ENCODE measurements at regions not wholly inside any gene's neighbourhood (a gene's known extent, or its start where the extent isn't known, plus 50 kb on each side); places are given as distances from the start of the nearest gene placed in this dataset.

DNA sequence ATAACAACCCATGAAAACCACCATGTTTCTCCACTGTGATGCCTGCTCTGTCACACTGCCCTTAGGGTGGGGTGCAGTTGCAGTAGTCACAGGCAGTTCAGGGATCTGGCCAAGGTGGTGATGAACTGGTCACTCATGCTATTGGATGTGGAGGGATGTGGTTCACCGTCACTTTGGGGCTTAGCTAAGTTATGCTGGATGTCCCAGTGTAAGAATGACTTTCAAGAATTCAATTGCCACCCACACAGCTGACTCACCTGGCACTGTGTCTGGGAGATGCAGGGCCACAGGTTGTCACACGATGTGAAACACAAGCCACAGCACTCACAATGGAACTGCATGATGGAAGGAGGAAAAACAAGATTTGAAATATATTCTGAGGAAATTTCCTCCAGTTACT, 146.1 kb upstream of the CTNNB1 start:
- no peaks in the 10 kb centered on the region for H3K36me3 ChIP-seq (ENCODE audit: control insufficient read depth, insufficient read depth, low read length)
- no peak overlapping the region for H3K9ac ChIP-seq (ENCODE audit: low read length)
- no peaks in the 10 kb centered on the region for H3K27me3 ChIP-seq (ENCODE audit: control insufficient read depth, insufficient read depth, low read length)
- no peaks in the 10 kb centered on the region for H3K4me1 ChIP-seq (ENCODE audit: control insufficient read depth, insufficient read depth, low read length)
- H3K4me3 ChIP-seq (ENCODE audit: low read length) = no peak overlapping the region
- H3K9me3 ChIP-seq (ENCODE audit: control insufficient read depth, low read length) = no peaks in the 10 kb centered on the region

DNA sequence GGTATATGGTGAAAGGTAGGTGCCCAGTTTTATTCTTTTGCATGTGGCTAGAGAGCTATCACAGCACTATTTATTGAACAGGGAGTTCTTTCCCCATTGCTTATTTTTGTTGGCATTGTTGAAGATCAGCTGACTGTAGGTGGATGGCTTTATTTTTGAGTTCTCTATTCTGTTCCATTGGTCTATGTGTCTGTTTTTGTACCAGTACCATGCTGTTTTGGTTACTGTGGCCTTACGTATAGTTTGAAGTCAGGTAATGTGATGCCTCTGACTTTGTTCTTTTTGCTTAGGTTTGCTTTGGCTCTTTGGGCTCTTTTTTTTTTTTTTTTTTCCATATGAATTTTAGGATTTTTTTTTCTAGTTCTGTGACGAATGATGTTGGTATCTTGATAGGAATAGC, 139.2 kb upstream of the CTNNB1 start:
- Histone ChIP-seq H3K9ac (ENCODE audit: low read length) (no peak overlapping the region), H3K9me3 (ENCODE audit: control insufficient read depth, low read length) (no peaks in the 10 kb centered on the region), H3K36me3 (ENCODE audit: control insufficient read depth, insufficient read depth, low read length) (no peaks in the 10 kb centered on the region), H3K4me1 (ENCODE audit: control insufficient read depth, insufficient read depth, low read length) (no peaks in the 10 kb centered on the region), H3K4me3 (ENCODE audit: low read length) (no peak overlapping the region), H3K27me3 (ENCODE audit: control insufficient read depth, insufficient read depth, low read length) (no peaks in the 10 kb centered on the region)

DNA sequence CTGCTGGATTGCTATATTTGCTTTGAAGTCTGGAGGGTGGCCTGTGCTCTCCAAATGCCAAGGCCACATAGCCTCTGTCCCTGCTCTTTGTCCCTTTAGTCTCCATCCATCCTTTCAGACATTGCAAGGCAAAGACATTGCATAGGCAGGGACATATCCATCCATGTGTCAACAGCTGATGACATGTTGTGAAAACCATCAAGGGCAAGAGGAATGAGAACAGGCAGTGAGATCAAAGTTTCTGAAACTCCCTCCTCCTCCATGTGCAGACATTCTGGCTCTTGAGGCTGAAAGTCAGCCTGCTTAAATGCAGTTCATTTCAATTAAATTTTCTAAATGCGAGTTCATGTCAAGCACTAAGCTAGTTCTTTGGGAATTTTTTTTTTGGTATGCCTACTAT, 135.2 kb upstream of the CTNNB1 start:
- H3K9ac ChIP-seq (ENCODE audit: low read length) = no peak overlapping the region
- H3K4me1 ChIP-seq (ENCODE audit: control insufficient read depth, insufficient read depth, low read length) = no peaks in the 10 kb centered on the region
- H3K9me3 ChIP-seq (ENCODE audit: control insufficient read depth, low read length) = no peaks in the 10 kb centered on the region
- H3K36me3 ChIP-seq (ENCODE audit: control insufficient read depth, insufficient read depth, low read length) = no peaks in the 10 kb centered on the region
- no peak overlapping the region for H3K4me3 ChIP-seq (ENCODE audit: low read length)
- H3K27me3 ChIP-seq (ENCODE audit: control insufficient read depth, insufficient read depth, low read length) = no peaks in the 10 kb centered on the region

DNA sequence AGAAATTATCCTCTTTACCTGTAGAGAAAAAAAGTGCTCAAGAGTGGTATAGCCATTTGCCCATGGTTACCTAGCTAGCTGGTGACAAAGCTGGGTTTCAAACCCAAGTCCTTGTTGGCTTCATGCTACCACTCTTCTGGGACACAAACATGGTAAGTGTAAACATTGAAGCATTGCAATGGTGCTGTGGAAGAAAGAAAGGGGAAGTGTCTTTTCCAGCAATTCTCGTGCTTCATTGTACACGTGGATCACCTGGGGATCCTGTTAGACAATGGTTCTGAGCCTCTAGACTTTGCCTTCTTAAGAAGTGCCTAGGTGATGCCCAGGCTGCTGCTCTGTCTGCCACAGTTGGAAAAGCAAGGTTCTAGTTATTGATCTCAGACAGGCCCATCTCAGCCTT, 134.8 kb upstream of the CTNNB1 start:
- no peaks in the 10 kb centered on the region for H3K36me3 ChIP-seq (ENCODE audit: control insufficient read depth, insufficient read depth, low read length)
- no peak overlapping the region for H3K4me3 ChIP-seq (ENCODE audit: low read length)
- H3K4me1 ChIP-seq (ENCODE audit: control insufficient read depth, insufficient read depth, low read length) = no peaks in the 10 kb centered on the region
- no peaks in the 10 kb centered on the region for H3K9me3 ChIP-seq (ENCODE audit: control insufficient read depth, low read length)
- no peaks in the 10 kb centered on the region for H3K27me3 ChIP-seq (ENCODE audit: control insufficient read depth, insufficient read depth, low read length)
- no peak overlapping the region for H3K9ac ChIP-seq (ENCODE audit: low read length)

DNA sequence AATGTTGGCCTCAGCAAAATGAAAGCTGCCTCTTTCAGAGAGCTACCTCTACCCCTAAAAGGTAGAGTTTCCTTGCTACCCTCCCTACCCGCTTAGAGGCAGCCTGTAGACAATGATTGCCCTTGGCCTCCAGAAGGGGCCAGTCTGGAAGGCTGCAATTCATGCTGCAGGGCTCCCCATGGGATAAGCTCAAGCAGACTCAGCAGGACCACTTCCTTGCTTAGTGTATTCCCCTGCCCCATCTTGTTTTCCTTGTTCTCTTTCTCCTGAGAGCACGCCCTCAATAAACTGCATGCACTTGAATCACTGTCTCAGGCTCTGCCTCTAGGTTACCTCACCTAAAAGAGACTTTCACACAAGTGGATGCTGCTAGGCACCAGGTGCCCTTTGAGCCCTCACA, 134.0 kb upstream of the CTNNB1 start:
- no peak overlapping the region for H3K9ac ChIP-seq (ENCODE audit: low read length)
- no peaks in the 10 kb centered on the region for H3K27me3 ChIP-seq (ENCODE audit: control insufficient read depth, insufficient read depth, low read length)
- H3K36me3 ChIP-seq (ENCODE audit: control insufficient read depth, insufficient read depth, low read length) = no peaks in the 10 kb centered on the region
- H3K4me3 ChIP-seq (ENCODE audit: low read length) = no peak overlapping the region
- H3K4me1 ChIP-seq (ENCODE audit: control insufficient read depth, insufficient read depth, low read length) = no peaks in the 10 kb centered on the region
- H3K9me3 ChIP-seq (ENCODE audit: control insufficient read depth, low read length) = no peaks in the 10 kb centered on the region

DNA sequence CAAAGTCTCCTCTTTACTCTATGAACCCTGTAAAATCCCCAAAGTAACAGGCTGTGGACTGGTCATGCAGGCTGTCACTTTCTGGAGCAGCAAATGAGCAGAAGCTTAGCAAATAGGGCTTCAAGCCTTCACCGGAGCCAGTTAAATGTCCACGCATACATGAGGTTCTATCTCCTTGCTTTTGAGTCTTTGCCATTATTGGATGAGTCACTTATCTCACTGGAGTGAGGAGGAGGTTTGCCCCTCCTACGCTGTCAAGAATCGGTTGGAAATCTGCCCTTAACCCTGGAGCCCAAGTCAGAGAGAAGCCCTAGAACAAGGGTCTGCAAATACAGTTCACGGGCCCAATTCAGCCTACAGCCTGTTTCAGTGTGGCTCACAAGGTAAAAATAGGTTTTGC, 126.1 kb upstream of the CTNNB1 start:
- no peaks in the 10 kb centered on the region for H3K27me3 ChIP-seq (ENCODE audit: control insufficient read depth, insufficient read depth, low read length)
- no peak overlapping the region for H3K9ac ChIP-seq (ENCODE audit: low read length)
- no peaks in the 10 kb centered on the region for H3K36me3 ChIP-seq (ENCODE audit: control insufficient read depth, insufficient read depth, low read length)
- no peaks in the 10 kb centered on the region for H3K4me1 ChIP-seq (ENCODE audit: control insufficient read depth, insufficient read depth, low read length)
- no peak overlapping the region for H3K4me3 ChIP-seq (ENCODE audit: low read length)
- no peaks in the 10 kb centered on the region for H3K9me3 ChIP-seq (ENCODE audit: control insufficient read depth, low read length)

DNA sequence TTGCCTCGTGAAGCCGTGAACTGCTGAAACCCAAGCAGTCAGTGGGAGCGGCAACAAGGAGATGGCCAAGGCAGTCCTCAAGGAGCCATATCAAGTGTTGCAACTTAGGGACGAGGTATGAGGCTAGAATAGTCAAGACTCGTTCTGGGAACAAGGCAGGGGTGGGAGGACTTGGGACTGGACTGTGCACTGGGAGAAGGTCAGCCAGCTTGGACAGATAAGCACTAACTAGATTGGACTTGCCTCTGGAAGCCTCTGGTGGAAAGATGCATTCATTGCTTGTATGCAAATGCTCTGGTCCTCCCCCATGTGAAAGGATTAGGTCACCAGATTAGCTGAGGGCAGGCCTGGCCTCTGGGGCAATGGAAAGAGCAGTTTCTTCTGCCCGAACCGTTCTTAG, 123.3 kb upstream of the CTNNB1 start:
- Histone ChIP-seq H3K4me1 (ENCODE audit: control insufficient read depth, insufficient read depth, low read length) (no peaks in the 10 kb centered on the region), H3K36me3 (ENCODE audit: control insufficient read depth, insufficient read depth, low read length) (no peaks in the 10 kb centered on the region), H3K4me3 (ENCODE audit: low read length) (no peak overlapping the region), H3K9me3 (ENCODE audit: control insufficient read depth, low read length) (no peaks in the 10 kb centered on the region), H3K9ac (ENCODE audit: low read length) (no peak overlapping the region), H3K27me3 (ENCODE audit: control insufficient read depth, insufficient read depth, low read length) (no peaks in the 10 kb centered on the region)

DNA sequence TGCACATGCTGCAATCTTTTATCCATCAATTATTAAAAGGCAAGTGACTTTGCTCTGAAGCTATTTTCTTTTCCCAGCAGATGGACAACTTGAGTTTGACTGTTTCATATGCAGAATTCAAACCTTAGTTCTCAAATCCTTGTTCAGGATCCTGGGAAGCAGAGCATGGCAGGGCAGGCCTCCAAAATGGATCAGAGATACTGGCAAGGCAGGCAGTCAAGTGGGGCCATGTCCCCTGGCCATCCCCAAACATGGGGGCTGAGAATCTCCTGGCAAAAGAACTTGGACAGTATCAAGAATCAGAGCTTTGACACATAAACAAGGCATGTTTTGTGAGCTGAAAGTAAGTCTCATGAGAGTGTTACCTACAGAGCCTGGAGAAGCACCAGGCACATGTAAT, 122.9 kb upstream of the CTNNB1 start:
- Histone ChIP-seq H3K9me3 (ENCODE audit: control insufficient read depth, low read length) (no peaks in the 10 kb centered on the region), H3K4me3 (ENCODE audit: low read length) (no peak overlapping the region), H3K36me3 (ENCODE audit: control insufficient read depth, insufficient read depth, low read length) (no peaks in the 10 kb centered on the region), H3K4me1 (ENCODE audit: control insufficient read depth, insufficient read depth, low read length) (no peaks in the 10 kb centered on the region), H3K27me3 (ENCODE audit: control insufficient read depth, insufficient read depth, low read length) (no peaks in the 10 kb centered on the region), H3K9ac (ENCODE audit: low read length) (no peak overlapping the region)

DNA sequence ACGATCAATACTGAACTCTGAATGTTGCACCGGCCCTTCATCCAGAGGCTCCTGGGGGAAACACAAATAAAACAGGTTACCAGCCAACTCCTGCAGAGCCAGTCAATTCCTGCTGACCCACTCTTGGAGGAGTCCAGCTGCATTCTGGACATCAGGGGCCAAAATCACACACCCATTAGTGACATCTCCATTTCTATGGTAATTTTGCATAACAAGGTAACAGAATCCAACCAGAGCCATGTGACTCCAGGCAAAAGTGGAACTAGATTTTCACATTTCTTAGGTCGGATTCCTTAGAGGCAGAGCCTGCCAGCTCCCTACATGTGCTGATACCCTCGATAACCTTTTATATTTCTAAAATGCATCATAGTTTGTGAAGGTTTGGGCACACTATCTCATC, 119.2 kb upstream of the CTNNB1 start:
- no peaks in the 10 kb centered on the region for H3K36me3 ChIP-seq (ENCODE audit: control insufficient read depth, insufficient read depth, low read length)
- no peak overlapping the region for H3K4me3 ChIP-seq (ENCODE audit: low read length)
- H3K9ac ChIP-seq (ENCODE audit: low read length) = no peak overlapping the region
- H3K4me1 ChIP-seq (ENCODE audit: control insufficient read depth, insufficient read depth, low read length) = no peaks in the 10 kb centered on the region
- no peaks in the 10 kb centered on the region for H3K27me3 ChIP-seq (ENCODE audit: control insufficient read depth, insufficient read depth, low read length)
- H3K9me3 ChIP-seq (ENCODE audit: control insufficient read depth, low read length) = no peaks in the 10 kb centered on the region

DNA sequence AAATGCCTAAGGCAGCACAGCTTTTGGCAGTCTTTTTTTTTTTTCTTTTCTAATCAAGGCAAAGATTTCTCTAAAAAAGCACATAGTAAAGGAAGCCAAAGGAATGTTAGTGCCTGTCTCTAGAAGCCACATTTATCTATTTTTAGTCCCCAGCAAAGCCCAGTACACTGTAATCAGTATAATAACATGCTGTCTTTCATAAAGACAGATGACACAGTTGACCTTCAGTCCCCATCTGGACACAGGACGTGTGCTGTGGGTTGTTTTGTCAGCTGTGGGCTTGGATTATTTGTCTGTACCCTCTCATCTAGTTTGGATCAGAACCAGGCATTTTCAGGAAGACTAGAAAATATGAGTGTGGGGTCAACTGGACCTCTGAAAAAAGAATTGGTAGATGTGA, 110.4 kb upstream of the CTNNB1 start:
- no peaks in the 10 kb centered on the region for H3K4me1 ChIP-seq (ENCODE audit: control insufficient read depth, insufficient read depth, low read length)
- no peak overlapping the region for H3K9ac ChIP-seq (ENCODE audit: low read length)
- H3K9me3 ChIP-seq (ENCODE audit: control insufficient read depth, low read length) = no peaks in the 10 kb centered on the region
- no peaks in the 10 kb centered on the region for H3K27me3 ChIP-seq (ENCODE audit: control insufficient read depth, insufficient read depth, low read length)
- H3K4me3 ChIP-seq (ENCODE audit: low read length) = no peak overlapping the region
- no peaks in the 10 kb centered on the region for H3K36me3 ChIP-seq (ENCODE audit: control insufficient read depth, insufficient read depth, low read length)

DNA sequence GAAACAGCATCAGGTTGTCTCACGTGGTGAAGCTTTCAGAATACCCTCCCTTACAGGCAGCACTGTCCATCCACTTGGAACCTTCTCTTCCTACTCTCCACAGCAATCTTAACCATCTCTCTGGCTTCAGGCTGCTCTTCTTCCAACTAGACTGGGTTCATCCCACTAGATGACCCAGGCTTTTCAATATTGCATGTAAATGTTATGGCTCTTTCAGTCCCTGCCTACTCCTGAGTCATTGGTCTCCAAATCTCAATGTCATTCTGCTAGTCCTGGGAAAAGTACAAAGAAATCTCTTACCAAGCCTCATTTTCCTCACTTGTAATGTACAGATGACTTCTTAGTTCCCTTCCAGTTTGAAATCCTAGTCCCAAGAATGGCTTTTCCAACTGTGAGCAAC, 109.7 kb upstream of the CTNNB1 start:
- Histone ChIP-seq H3K4me3 (ENCODE audit: low read length) (no peak overlapping the region), H3K9ac (ENCODE audit: low read length) (no peak overlapping the region), H3K36me3 (ENCODE audit: control insufficient read depth, insufficient read depth, low read length) (no peaks in the 10 kb centered on the region), H3K27me3 (ENCODE audit: control insufficient read depth, insufficient read depth, low read length) (no peaks in the 10 kb centered on the region), H3K9me3 (ENCODE audit: control insufficient read depth, low read length) (no peaks in the 10 kb centered on the region), H3K4me1 (ENCODE audit: control insufficient read depth, insufficient read depth, low read length) (no peaks in the 10 kb centered on the region)

DNA sequence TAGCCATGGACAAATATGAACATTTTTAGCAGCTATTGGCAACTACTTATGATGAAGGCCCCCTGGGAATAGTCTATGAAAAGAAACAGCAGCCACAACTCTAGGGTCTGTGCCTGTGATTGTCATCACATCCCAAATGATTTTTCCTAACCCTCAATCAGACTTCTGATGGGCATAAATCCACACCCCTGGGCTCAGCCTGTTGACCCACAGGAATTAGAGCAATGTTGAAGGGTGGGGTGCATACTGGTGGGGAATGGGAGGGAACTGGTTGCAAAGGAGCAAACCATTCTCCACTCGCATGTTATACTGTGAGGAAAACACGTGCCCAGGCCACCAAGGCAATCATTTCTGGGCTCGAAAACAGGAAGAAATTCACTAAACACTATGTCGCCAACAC, 106.5 kb upstream of the CTNNB1 start:
- Histone ChIP-seq H3K4me1 (ENCODE audit: control insufficient read depth, insufficient read depth, low read length) (no peaks in the 10 kb centered on the region), H3K9me3 (ENCODE audit: control insufficient read depth, low read length) (no peaks in the 10 kb centered on the region), H3K4me3 (ENCODE audit: low read length) (no peak overlapping the region), H3K27me3 (ENCODE audit: control insufficient read depth, insufficient read depth, low read length) (no peaks in the 10 kb centered on the region), H3K9ac (ENCODE audit: low read length) (no peak overlapping the region), H3K36me3 (ENCODE audit: control insufficient read depth, insufficient read depth, low read length) (no peaks in the 10 kb centered on the region)

DNA sequence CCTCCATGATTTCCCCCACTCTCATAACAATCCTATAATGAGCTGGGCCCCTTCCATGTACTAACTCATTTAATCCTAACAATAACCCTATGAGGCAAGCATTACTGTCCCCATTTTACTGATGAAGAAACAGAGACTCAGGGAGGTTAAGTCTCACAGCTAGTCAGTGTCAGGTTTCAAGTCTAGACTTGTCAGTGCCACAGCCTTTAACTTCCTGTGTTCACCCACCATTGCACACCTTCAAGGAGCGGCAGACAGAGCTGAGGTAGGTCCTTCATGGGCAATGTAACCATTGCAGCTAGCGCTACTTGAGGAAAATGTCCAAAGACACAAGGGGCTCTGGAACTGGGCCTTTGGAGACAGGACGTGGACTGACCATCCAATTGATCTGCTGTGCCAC, 105.8 kb upstream of the CTNNB1 start:
- H3K9ac ChIP-seq (ENCODE audit: low read length) = no peak overlapping the region
- no peaks in the 10 kb centered on the region for H3K36me3 ChIP-seq (ENCODE audit: control insufficient read depth, insufficient read depth, low read length)
- no peaks in the 10 kb centered on the region for H3K9me3 ChIP-seq (ENCODE audit: control insufficient read depth, low read length)
- no peaks in the 10 kb centered on the region for H3K4me1 ChIP-seq (ENCODE audit: control insufficient read depth, insufficient read depth, low read length)
- H3K27me3 ChIP-seq (ENCODE audit: control insufficient read depth, insufficient read depth, low read length) = no peaks in the 10 kb centered on the region
- H3K4me3 ChIP-seq (ENCODE audit: low read length) = no peak overlapping the region

Data from mucosa of stomach (tissue), 1 donor.